HEK293 (cell line): ENCODE measurements at regions not wholly inside any gene's neighbourhood (a gene's known extent, or its start where the extent isn't known, plus 50 kb on each side); places are given as distances from the start of the nearest gene placed in this dataset.

Experiments
- CTCF ChIA-PET: fragments of 350-600 bp; formaldehyde crosslinking; extraction: SDS; loops from one replicate; lab custom pipeline; 2021; ENCODE audit warnings: antibody characterized with exemption; lab: Yijun Ruan, JAX
- POLR2A ChIA-PET: fragments of 300-600 bp; formaldehyde crosslinking; extraction: SDS; loops from one replicate; lab custom pipeline; 2020; ENCODE audit warnings: antibody characterized with exemption, inconsistent platforms; lab: Yijun Ruan, JAX
- H3K27ac ChIP-seq: fragments of 200-500 bp; sonication (Bioruptor generic); 2 replicates; pipeline ENCODE4 v1.5.1; 2014; ENCODE audit warnings: low read depth, low read length, control low read depth, inconsistent platforms; ENCODE audit errors: extremely low read depth
- H3K36me3 ChIP-seq, 2 experiments: fragments of 200-500 bp in 1 of 2; sonication (Bioruptor generic) in 1 of 2; 1 replicate in 1 of 2; 2 replicates in 1 of 2; pipeline ENCODE4 v1.5.1; 2014 to 2017; ENCODE audit warnings: inconsistent platforms in 2 of 2, low read length in 2 of 2; ENCODE audit not compliant: control insufficient read depth in 2 of 2, insufficient read depth in 1 of 2
- H3K4me1 ChIP-seq: fragments of 200-500 bp; sonication (Bioruptor generic); 2 replicates; pipeline ENCODE4 v1.5.1; 2014; ENCODE audit warnings: mild to moderate bottlenecking, low read length, inconsistent platforms; ENCODE audit not compliant: control insufficient read depth, insufficient read depth
- H3K4me3 ChIP-seq: 2 replicates; pipeline ENCODE4 v1.5.1; 2011; ENCODE audit warnings: low read depth, mild to moderate bottlenecking, control low read depth, low read length, moderate library complexity
- H3K9me3 ChIP-seq: fragments of 200-500 bp; sonication (Bioruptor generic); 2 replicates; pipeline ENCODE4 v1.5.1; 2014; ENCODE audit warnings: low read depth, low read length, inconsistent platforms; ENCODE audit not compliant: control insufficient read depth, insufficient read depth
- BCL11B ChIP-seq: fragments of 450-650 bp; formaldehyde crosslinking; IDR thresholded peaks from 2 replicates; pipeline ENCODE4 v1.5.1; 2016; ENCODE audit warnings: low read depth, missing biosample characterization, missing genetic modification characterization
- CTCF ChIP-seq: fragments of 450-650 bp; formaldehyde crosslinking; IDR thresholded peaks from 2 replicates; pipeline ENCODE4 v1.5.1; 2016; ENCODE audit warnings: missing biosample characterization, missing genetic modification characterization
- GFI1B ChIP-seq: fragments of 450-650 bp; formaldehyde crosslinking; IDR thresholded peaks from 2 replicates; pipeline ENCODE4 v1.5.1; 2016; ENCODE audit warnings: missing biosample characterization, missing genetic modification characterization
- PRDM4 ChIP-seq: fragments of 450-650 bp; formaldehyde crosslinking; IDR thresholded peaks from 2 replicates; pipeline ENCODE4 v1.5.1; 2017; ENCODE audit warnings: missing biosample characterization, missing genetic modification characterization
- PRDM6 ChIP-seq: fragments of 450-650 bp; formaldehyde crosslinking; IDR thresholded peaks from 2 replicates; pipeline ENCODE4 v1.5.1; 2017; ENCODE audit warnings: missing biosample characterization, missing genetic modification characterization
- SETDB1 ChIP-seq: IDR thresholded peaks from one replicate; pipeline ENCODE4 v1.6.1; 2017; ENCODE audit warnings: mild to moderate bottlenecking, low read length, moderate library complexity, mixed read lengths; ENCODE audit not compliant: insufficient read length
- ZBTB26 ChIP-seq: fragments of 450-650 bp; formaldehyde crosslinking; optimal IDR thresholded peaks from 2 replicates; pipeline ENCODE3; 2016; ENCODE audit warnings: missing biosample characterization, mild to moderate bottlenecking, missing genetic modification characterization
- ZBTB44 ChIP-seq: fragments of 450-650 bp; IDR thresholded peaks from 2 replicates; pipeline ENCODE4 v1.5.1; 2018; ENCODE audit warnings: missing biosample characterization, mild to moderate bottlenecking, missing genetic modification characterization
- ZNF19 ChIP-seq: fragments of 450-650 bp; formaldehyde crosslinking; IDR thresholded peaks from 2 replicates; pipeline ENCODE4; 2016; ENCODE audit warnings: missing biosample characterization, missing genetic modification characterization, low read depth
- ZNF2 ChIP-seq: fragments of 450-650 bp; formaldehyde crosslinking; IDR thresholded peaks from 2 replicates; pipeline ENCODE4 v1.5.1; 2016; ENCODE audit warnings: missing biosample characterization, missing genetic modification characterization
- ZNF211 ChIP-seq: fragments of 450-650 bp; formaldehyde crosslinking; IDR thresholded peaks from 2 replicates; pipeline ENCODE4 v1.5.1; 2016; ENCODE audit warnings: low read depth, missing biosample characterization, missing genetic modification characterization
- ZNF292 ChIP-seq: fragments of 450-650 bp; formaldehyde crosslinking; IDR thresholded peaks from 2 replicates; pipeline ENCODE4 v1.5.1; 2016; ENCODE audit warnings: low read depth, missing biosample characterization, missing genetic modification characterization, borderline replicate concordance
- ZNF530 ChIP-seq: fragments of 450-650 bp; formaldehyde crosslinking; IDR thresholded peaks from 2 replicates; pipeline ENCODE4 v1.5.1; 2016; ENCODE audit warnings: low read depth, missing biosample characterization, missing genetic modification characterization
- ZNF561 ChIP-seq: fragments of 450-650 bp; IDR thresholded peaks from 2 replicates; pipeline ENCODE4 v1.5.1; 2018; ENCODE audit warnings: missing biosample characterization, missing genetic modification characterization, borderline replicate concordance
- ZNF585B ChIP-seq: fragments of 450-650 bp; formaldehyde crosslinking; IDR thresholded peaks from 2 replicates; pipeline ENCODE4 v1.5.1; 2016; ENCODE audit warnings: missing biosample characterization, missing genetic modification characterization
- ZNF596 ChIP-seq: fragments of 450-650 bp; IDR thresholded peaks from 2 replicates; pipeline ENCODE4 v1.5.0; 2018; ENCODE audit warnings: missing biosample characterization, mild to moderate bottlenecking, missing genetic modification characterization, moderate library complexity
- ZNF600 ChIP-seq: fragments of 450-650 bp; formaldehyde crosslinking; IDR thresholded peaks from 2 replicates; pipeline ENCODE4 v1.5.1; 2016; ENCODE audit warnings: missing biosample characterization, missing genetic modification characterization
- ZNF621 ChIP-seq: fragments of 450-650 bp; formaldehyde crosslinking; IDR thresholded peaks from 2 replicates; pipeline ENCODE4 v1.5.1; 2017; ENCODE audit warnings: missing biosample characterization, missing genetic modification characterization
- ZNF645 ChIP-seq: fragments of 450-650 bp; formaldehyde crosslinking; IDR thresholded peaks from 2 replicates; pipeline ENCODE4; 2016; ENCODE audit warnings: missing biosample characterization, missing genetic modification characterization
- ZNF776 ChIP-seq: fragments of 450-650 bp; formaldehyde crosslinking; IDR thresholded peaks from 2 replicates; pipeline ENCODE4 v1.5.0; 2017; ENCODE audit warnings: missing biosample characterization, missing genetic modification characterization, borderline replicate concordance

GRCh38 chr2:39546937-39547336 lies 109.9 kb upstream of the MAP4K3 start (continued):
- TF ChIP-seq CTCF (tag by site-specific recombination) (no peak), BCL11B (no peak), ZBTB44 (tag by site-specific recombination) (no peak), ZNF2 (tag by site-specific recombination) (no peak), PRDM4 (tag by site-specific recombination) (no peak), ZNF776 (tag by site-specific recombination) (no peak), ZBTB26 (tag by site-specific recombination) (no peak), ZNF19 (tag by site-specific recombination) (no peak), GFI1B (tag by site-specific recombination) (no peak)

GRCh38 chr2:39547811-39548719 lies 111.0 kb upstream of the MAP4K3 start:
- CTCF ChIA-PET = interaction anchor here (0.9 kb wide), 1 partner anchor 182 kb away, joined by 3 read pairs; no protein-coding TSS in a partner anchor
- POLR2A ChIA-PET = no interaction called here
- TF ChIP-seq SETDB1 = peak; percentile 61
- no peak for TF ChIP-seq ZNF530 (tag by site-specific recombination)
- no peak for TF ChIP-seq ZNF621 (tag by site-specific recombination)

GRCh38 chr2:39549000-39549399 lies 111.9 kb upstream of the MAP4K3 start:
- POLR2A ChIA-PET = no interaction called here
- Histone ChIP-seq H3K27ac (no peak overlapping the region), H3K4me1 (peaks cover 14% of the 10 kb centered on the region), H3K9me3 (peaks cover 2% of the 10 kb centered on the region; the same call in 1 of the 2 replicates), H3K36me3 (no peaks in the 10 kb centered on the region), H3K4me3 (no peak overlapping the region)
- CTCF ChIA-PET = interaction anchor here (1.0 kb wide), 1 partner anchor 55 kb away, joined by 3 read pairs; no protein-coding TSS in a partner anchor
- no peak for TF ChIP-seq ZNF211
- no peak for TF ChIP-seq PRDM6
- TF ChIP-seq ZNF561 (tag by site-specific recombination) = no peak
- no peak for TF ChIP-seq ZNF585B (tag by site-specific recombination)
- TF ChIP-seq ZNF596 (tag by site-specific recombination) = no peak
- TF ChIP-seq ZNF600 (tag by site-specific recombination) = no peak
- TF ChIP-seq ZNF645 (tag by site-specific recombination) = no peak
- TF ChIP-seq ZNF292 (tag by site-specific recombination) = no peak

More at GRCh38 chr2:39547811-39548719, 111.0 kb upstream of the MAP4K3 start:
- H3K9me3 ChIP-seq = peaks cover under 1% of the 10 kb centered on the region; the same call in 1 of the 2 replicates
- no peak overlapping the region for H3K27ac ChIP-seq
- no peaks in the 10 kb centered on the region for H3K36me3 ChIP-seq
- H3K4me1 ChIP-seq = peaks cover 14% of the 10 kb centered on the region
- H3K4me3 ChIP-seq = no peak overlapping the region
